B cell (primary cell): ENCODE measurements at regions not wholly inside any gene's neighbourhood (a gene's known extent, or its start where the extent isn't known, plus 50 kb on each side); places are given as distances from the start of the nearest gene placed in this dataset.

Experiments used
- ATAC-seq: fragments of 200-7000 bp; cut with Tn5 transposase; one replicate; pipeline ENCODE4 v1.10.0; 2021; ENCODE audit warnings: low read depth, mild to moderate bottlenecking, moderate number of reproducible peaks, moderate library complexity
- CTCF ChIA-PET: fragments of 350-600 bp; sonication (Branson Sonifier 250); formaldehyde crosslinking; loops from one replicate; lab custom pipeline; 2021; ENCODE audit warnings: antibody characterized with exemption, inconsistent platforms; lab: Charles Lee
- POLR2A ChIA-PET: fragments of 350-600 bp; sonication (Branson Sonifier 250); formaldehyde crosslinking; loops from one replicate; lab custom pipeline; 2021; ENCODE audit warnings: antibody characterized with exemption; lab: Charles Lee
- DNase-seq: peaks from one replicate; pipeline ENCODE4 v3.0.0; 2013
- H2AFZ ChIP-seq: 2 replicates; pipeline ENCODE4 v1.6.1; 2012; ENCODE audit warnings: mild to moderate bottlenecking, low read depth, low read length; ENCODE audit not compliant: insufficient read depth, poor library complexity, severe bottlenecking
- H3K27ac ChIP-seq, 2 donors: 1 replicate in 1 of 2; 2 replicates in 1 of 2; pipeline ENCODE4 v1.5.1; 2012 to 2013; ENCODE audit warnings: low read length in 2 of 2, mild to moderate bottlenecking in 2 of 2, moderate library complexity in 1 of 2
- H3K27me3 ChIP-seq, 4 experiments: fragments of 200-600 bp in 1 of 4; sonication (generic) in 1 of 4; replicated peaks in 1 of 4; 1 replicate in 2 of 4; 2 replicates in 2 of 4; pipeline versions ENCODE4 v1.6.1 to v1.7.0; 2013 to 2016; ENCODE audit warnings: low read length in 3 of 4, mild to moderate bottlenecking in 2 of 4, mixed read lengths in 1 of 4, moderate library complexity in 1 of 4; ENCODE audit not compliant: insufficient read depth in 4 of 4, control insufficient read depth in 3 of 4; ENCODE audit errors: control extremely low read depth in 1 of 4
- H3K36me3 ChIP-seq, 2 experiments: replicated peaks in 1 of 2; 1 replicate in 1 of 2; 2 replicates in 1 of 2; pipeline versions ENCODE4 v1.6.1 to v1.7.1; 2013; ENCODE audit warnings: low read length in 1 of 2; ENCODE audit not compliant: insufficient read depth in 2 of 2, control insufficient read depth in 1 of 2; ENCODE audit errors: control extremely low read depth in 1 of 2, extremely low read depth in 1 of 2
- H3K4me1 ChIP-seq, 2 donors: fragments of 200-600 bp in 1 of 2; sonication (generic) in 1 of 2; 1 replicate in 1 of 2; 2 replicates in 1 of 2; pipeline versions ENCODE4 v1.5.1 to v1.6.1; 2013 to 2017; ENCODE audit warnings: low read length in 2 of 2; ENCODE audit not compliant: control insufficient read depth in 2 of 2, insufficient read depth in 2 of 2
- H3K4me2 ChIP-seq: replicated peaks from 2 replicates; pipeline ENCODE3; 2012; ENCODE audit warnings: mild to moderate bottlenecking, low read depth, low read length; ENCODE audit not compliant: poor library complexity, severe bottlenecking
- H3K4me3 ChIP-seq, 5 experiments: fragments of 200-600 bp in 1 of 5; sonication (generic) in 1 of 5; 1 replicate in 3 of 5; 2 replicates in 2 of 5; pipeline versions ENCODE4 v1.5.1 to v1.7.0; 2011 to 2016; ENCODE audit warnings: low read length in 4 of 5, mild to moderate bottlenecking in 4 of 5, low read depth in 2 of 5, control low read depth in 1 of 5, moderate library complexity in 1 of 5; ENCODE audit not compliant: insufficient read depth in 1 of 5; ENCODE audit errors: control extremely low read depth in 1 of 5, extremely low read depth in 1 of 5
- H3K79me2 ChIP-seq: fragments of 200-600 bp; sonication (generic); one replicate; pipeline ENCODE4 v1.6.0; 2016; ENCODE audit warnings: low read length; ENCODE audit not compliant: control insufficient read depth, insufficient read depth
- H3K9ac ChIP-seq: fragments of 200-600 bp; sonication (generic); 2 replicates; pipeline ENCODE4 v1.6.1; 2017; ENCODE audit warnings: mild to moderate bottlenecking, low read length, moderate library complexity
- H3K9me3 ChIP-seq, 3 donors: one replicate each; pipeline versions ENCODE4 v1.6.1 to v1.7.1; 2013; ENCODE audit warnings: low read length in 2 of 3; ENCODE audit not compliant: control insufficient read depth in 2 of 3, insufficient read depth in 1 of 3; ENCODE audit errors: control extremely low read depth in 1 of 3
- H4K20me1 ChIP-seq: 2 replicates; pipeline ENCODE4 v1.6.0; 2012; ENCODE audit warnings: mild to moderate bottlenecking, low read length; ENCODE audit not compliant: insufficient read depth, control insufficient read depth, poor library complexity, severe bottlenecking
- H3K27ac Mint-ChIP-seq: one replicate; pipeline ENCODE4 v1.8.0; 2021; ENCODE audit warnings: mixed read lengths
- H3K27me3 Mint-ChIP-seq: one replicate; pipeline ENCODE4 v1.8.0; 2021; ENCODE audit warnings: mixed read lengths
- H3K4me1 Mint-ChIP-seq: one replicate; pipeline ENCODE4 v1.8.0; 2021; ENCODE audit warnings: mixed read lengths
- H3K4me3 Mint-ChIP-seq: one replicate; pipeline ENCODE4 v1.8.0; 2021; ENCODE audit warnings: mixed read lengths
- H3K9me3 Mint-ChIP-seq: one replicate; pipeline ENCODE4 v1.8.0; 2022; ENCODE audit warnings: mixed read lengths; ENCODE audit not compliant: insufficient read depth
- CTCF ChIP-seq: fragments of 200-600 bp; IDR thresholded peaks from one replicate; pipeline ENCODE4 v1.8.0; 2022; ENCODE audit warnings: antibody characterized with exemption, mild to moderate bottlenecking
- EZH2 ChIP-seq: IDR thresholded peaks from 2 replicates; pipeline ENCODE4 v1.6.1; 2012; ENCODE audit warnings: borderline replicate concordance, low read depth, mild to moderate bottlenecking, moderate library complexity, low read length; ENCODE audit not compliant: insufficient read depth, poor library complexity, severe bottlenecking
- WGBS: methylation state at CpG from one replicate; pipeline ENCODE4 v1.1.5; 2013; ENCODE audit warnings: missing lambda C conversion rate; ENCODE audit not compliant: insufficient coverage; 5-methylcytosine and 5-hydroxymethylcytosine counted together
- intact Hi-C: fragments of 100-400 bp; cut with micrococcal nuclease; formaldehyde crosslinking; loops from one replicate; pipeline ENCODE4 v1.10.0; 2022

GRCh38 chr16:6447021-6447790, 885.4 kb upstream of the RBFOX1 start:
- no peak overlapping the region for H3K4me3 ChIP-seq
- Mint-ChIP-seq H3K4me3 (no peak overlapping the region), H3K9me3 (peaks cover 6% of the 10 kb centered on the region), H3K27me3 (no peaks in the 10 kb centered on the region), H3K4me1 (no peaks in the 10 kb centered on the region), H3K27ac (no peak overlapping the region)
- no peak overlapping the region for H2AFZ ChIP-seq
- no peak overlapping the region for H3K27ac ChIP-seq
- H4K20me1 ChIP-seq, result no peaks in the 10 kb centered on the region
- DNase-seq, result no peak
- intact Hi-C loops, result no loop called here
- peaks cover 0 to 11% (median 0%) of the 10 kb centered on the region in 3 donors for H3K9me3 ChIP-seq
- TF ChIP-seq CTCF, result no peak
- TF ChIP-seq EZH2, result no peak
- CTCF ChIA-PET, result no interaction called here
- H3K79me2 ChIP-seq, result no peaks in the 10 kb centered on the region
- POLR2A ChIA-PET, result no interaction called here
- no peak for ATAC-seq
- H3K9ac ChIP-seq, result no peak overlapping the region
- no peaks in the 10 kb centered on the region for H3K27me3 ChIP-seq
- H3K36me3 ChIP-seq, result no peaks in the 10 kb centered on the region
- no peak overlapping the region for H3K4me2 ChIP-seq
- WGBS, result 98% methylated on average over 9 of the region's 17 CpGs
- H3K4me1 ChIP-seq, result no peaks in the 10 kb centered on the region

- Histone ChIP-seq H3K9me3 (peaks cover 0 to 4% (median 0%) of the 10 kb centered on the region in 3 donors), H3K79me2 (no peaks in the 10 kb centered on the region), H3K4me1 (no peaks in the 10 kb centered on the region), H4K20me1 (no peaks in the 10 kb centered on the region), H3K27me3 (no peaks in the 10 kb centered on the region), H3K27ac (no peak overlapping the region), H3K9ac (no peak overlapping the region), H3K4me3 (no peak overlapping the region), H2AFZ (no peak overlapping the region), H3K4me2 (no peak overlapping the region), H3K36me3 (no peaks in the 10 kb centered on the region)
- no peak for DNase-seq
- Mint-ChIP-seq H3K27me3 (no peaks in the 10 kb centered on the region), H3K9me3 (peaks cover 6% of the 10 kb centered on the region), H3K4me3 (no peak overlapping the region), H3K27ac (no peak overlapping the region), H3K4me1 (no peaks in the 10 kb centered on the region)
- POLR2A ChIA-PET, result no interaction called here
- intact Hi-C loops, result no loop called here
- no CpG with 5 or more reads among the region's 1 CpG for WGBS
- ATAC-seq, result no peak
- no peak for TF ChIP-seq CTCF
- no peak for TF ChIP-seq EZH2
- CTCF ChIA-PET, result no interaction called here
Measured at GRCh38 chr16:6446370-6446769, 886.3 kb upstream of the RBFOX1 start.
